BE2C (cell line): ENCODE measurements at regions not wholly inside any gene's neighbourhood (a gene's known extent, or its start where the extent isn't known, plus 50 kb on each side); places are given as distances from the start of the nearest gene placed in this dataset.

Experiments
- DNase-seq: peaks from one replicate; pipeline ENCODE4 v3.0.0-alpha.2; 2020
- H3K27me3 ChIP-seq: fragments of 250-450 bp; sonication (Bioruptor Pico); 2 replicates; pipeline ENCODE4 v1.5.1; 2020; ENCODE audit warnings: mild to moderate bottlenecking
- H3K36me3 ChIP-seq: fragments of 250-450 bp; sonication (Bioruptor Pico); 2 replicates; pipeline ENCODE4 v1.5.1; 2020; ENCODE audit warnings: mild to moderate bottlenecking
- H3K4me1 ChIP-seq: fragments of 250-450 bp; sonication (Bioruptor Pico); 2 replicates; pipeline ENCODE4 v1.5.1; 2020
- H3K4me3 ChIP-seq: 2 replicates; pipeline ENCODE4 v1.5.1; 2011; ENCODE audit warnings: low read depth, low read length
- H3K9me3 ChIP-seq: fragments of 250-450 bp; sonication (Bioruptor Pico); 2 replicates; pipeline ENCODE4 v1.5.1; 2020
- CTCF ChIP-seq: IDR thresholded peaks from 2 replicates; pipeline ENCODE4 v1.5.1; 2012; ENCODE audit warnings: mild to moderate bottlenecking, low read depth, low read length

- no peaks in the 10 kb centered on the region for H3K4me1 ChIP-seq
- H3K27me3 ChIP-seq: no peaks in the 10 kb centered on the region
- no peaks in the 10 kb centered on the region for H3K36me3 ChIP-seq
- peak; percentile 19; the same call in 1 of the 2 replicates for TF ChIP-seq CTCF
- H3K4me3 ChIP-seq: no peak overlapping the region
- H3K9me3 ChIP-seq: no peaks in the 10 kb centered on the region
- no peak for DNase-seq
Measured at GRCh38 chr14:71309756-71310155, 402.5 kb downstream of the PCNX1 start.

- Histone ChIP-seq H3K36me3 (no peaks in the 10 kb centered on the region), H3K9me3 (no peaks in the 10 kb centered on the region), H3K4me3 (no peak overlapping the region), H3K4me1 (no peaks in the 10 kb centered on the region), H3K27me3 (no peaks in the 10 kb centered on the region)
- no peak for DNase-seq
- no peak for TF ChIP-seq CTCF
Measured at GRCh38 chr14:71311061-71311460, 403.8 kb downstream of the PCNX1 start.

- no peak for DNase-seq
- Histone ChIP-seq H3K4me1 (no peaks in the 10 kb centered on the region), H3K9me3 (no peaks in the 10 kb centered on the region), H3K4me3 (no peak overlapping the region), H3K27me3 (no peaks in the 10 kb centered on the region), H3K36me3 (no peaks in the 10 kb centered on the region)
- no peak for TF ChIP-seq CTCF
Measured at GRCh38 chr14:71314717-71315116, 407.5 kb downstream of the PCNX1 start.

GRCh38 chr14:71317385-71318096 lies 410.3 kb downstream of the PCNX1 start:
- Histone ChIP-seq H3K27me3 (no peaks in the 10 kb centered on the region), H3K4me1 (no peaks in the 10 kb centered on the region), H3K36me3 (no peaks in the 10 kb centered on the region), H3K9me3 (no peaks in the 10 kb centered on the region), H3K4me3 (no peak overlapping the region)
- no peak for DNase-seq
- no peak for TF ChIP-seq CTCF

GRCh38 chr14:71318097-71318459 lies 410.8 kb downstream of the PCNX1 start:
- no peaks in the 10 kb centered on the region for H3K27me3 ChIP-seq

More at GRCh38 chr14:71318097-71318459, 410.8 kb downstream of the PCNX1 start:
- no peak for DNase-seq
- TF ChIP-seq CTCF: no peak
- Histone ChIP-seq H3K9me3 (no peaks in the 10 kb centered on the region), H3K4me3 (no peak overlapping the region), H3K4me1 (peaks cover 2% of the 10 kb centered on the region; the same call in 1 of the 2 replicates), H3K36me3 (no peaks in the 10 kb centered on the region)
